GM23248 (cell line): ENCODE measurements at regions not wholly inside any gene's neighbourhood (a gene's known extent, or its start where the extent isn't known, plus 50 kb on each side); places are given as distances from the start of the nearest gene placed in this dataset.

Source experiments
- DNase-seq: peaks from one replicate; pipeline ENCODE4 v3.0.0-alpha.2; 2015
- H2AFZ ChIP-seq: fragments of 200-600 bp; sonication (generic); 2 replicates; pipeline ENCODE4 v1.6.1; 2016; ENCODE audit warnings: antibody characterized with exemption
- H3F3A ChIP-seq: fragments of 200-600 bp; sonication (generic); 2 replicates; pipeline ENCODE4 v1.6.1; 2016; ENCODE audit warnings: mild to moderate bottlenecking, antibody characterized with exemption, mixed run types; ENCODE audit not compliant: insufficient read depth
- H3K27ac ChIP-seq: fragments of 200-600 bp; sonication (generic); 2 replicates; pipeline ENCODE4 v1.5.1; 2016; ENCODE audit warnings: mild to moderate bottlenecking
- H3K27me3 ChIP-seq: fragments of 200-600 bp; sonication (generic); replicated peaks from 2 replicates; pipeline ENCODE4 v1.6.1; 2016; ENCODE audit warnings: mild to moderate bottlenecking; ENCODE audit not compliant: insufficient read depth
- H3K36me3 ChIP-seq: fragments of 200-600 bp; sonication (generic); 2 replicates; pipeline ENCODE4 v1.6.1; 2016; ENCODE audit warnings: low read depth, mild to moderate bottlenecking
- H3K4me1 ChIP-seq: fragments of 200-600 bp; sonication (generic); 2 replicates; pipeline ENCODE4 v1.6.1; 2016; ENCODE audit warnings: mild to moderate bottlenecking; ENCODE audit not compliant: insufficient read depth
- H3K4me2 ChIP-seq: fragments of 200-600 bp; sonication (generic); one replicate; pipeline ENCODE4 v1.6.1; 2016; ENCODE audit warnings: mild to moderate bottlenecking; ENCODE audit not compliant: unreplicated experiment
- H3K4me3 ChIP-seq: fragments of 200-600 bp; sonication (generic); 2 replicates; pipeline ENCODE4 v1.5.1; 2016; ENCODE audit warnings: mild to moderate bottlenecking
- H3K79me2 ChIP-seq: fragments of 200-600 bp; sonication (generic); 2 replicates; pipeline ENCODE4 v1.6.1; 2016; ENCODE audit warnings: mild to moderate bottlenecking; ENCODE audit not compliant: insufficient read depth
- H3K9ac ChIP-seq: fragments of 200-600 bp; sonication (generic); 2 replicates; pipeline ENCODE4 v1.6.1; 2016; ENCODE audit warnings: mild to moderate bottlenecking
- H3K9me2 ChIP-seq: fragments of 200-600 bp; sonication (generic); 2 replicates; pipeline ENCODE4 v1.6.1; 2016; ENCODE audit warnings: mixed run types, mild to moderate bottlenecking, moderate library complexity; ENCODE audit not compliant: insufficient read depth
- H3K9me3 ChIP-seq: fragments of 200-600 bp; sonication (generic); one replicate; pipeline ENCODE4 v1.6.1; 2017; ENCODE audit warnings: low read depth
- H4K20me1 ChIP-seq: fragments of 200-600 bp; sonication (generic); 2 replicates; pipeline ENCODE4 v1.6.0; 2016; ENCODE audit not compliant: insufficient read depth
- EZH2 ChIP-seq: fragments of 200-600 bp; sonication (generic); IDR thresholded peaks from 2 replicates; pipeline ENCODE4 v1.6.1; 2018; ENCODE audit warnings: antibody characterized with exemption, mild to moderate bottlenecking; ENCODE audit not compliant: insufficient read depth, poor library complexity, severe bottlenecking
- EZH2phosphoT487 ChIP-seq: fragments of 200-600 bp; sonication (generic); IDR thresholded peaks from 2 replicates; pipeline ENCODE4 v1.6.1; 2018; ENCODE audit warnings: antibody characterized with exemption, moderate library complexity, mild to moderate bottlenecking, low read depth; ENCODE audit not compliant: insufficient read depth
- WGBS, 2 experiments: methylation state at CpG; one replicate each; pipeline ENCODE4 v1.1.6; 2015 to 2017; ENCODE audit warnings: low lambda C conversion rate in 2 of 2, low coverage in 1 of 2; ENCODE audit errors: missing lambda C conversion rate in 2 of 2; 5-methylcytosine and 5-hydroxymethylcytosine counted together
- in situ Hi-C: fragments of 300-500 bp; cut with MboI; formaldehyde crosslinking; loops from 2 replicates; pipeline ENCODE4 v1.15.0; 2020

DNA sequence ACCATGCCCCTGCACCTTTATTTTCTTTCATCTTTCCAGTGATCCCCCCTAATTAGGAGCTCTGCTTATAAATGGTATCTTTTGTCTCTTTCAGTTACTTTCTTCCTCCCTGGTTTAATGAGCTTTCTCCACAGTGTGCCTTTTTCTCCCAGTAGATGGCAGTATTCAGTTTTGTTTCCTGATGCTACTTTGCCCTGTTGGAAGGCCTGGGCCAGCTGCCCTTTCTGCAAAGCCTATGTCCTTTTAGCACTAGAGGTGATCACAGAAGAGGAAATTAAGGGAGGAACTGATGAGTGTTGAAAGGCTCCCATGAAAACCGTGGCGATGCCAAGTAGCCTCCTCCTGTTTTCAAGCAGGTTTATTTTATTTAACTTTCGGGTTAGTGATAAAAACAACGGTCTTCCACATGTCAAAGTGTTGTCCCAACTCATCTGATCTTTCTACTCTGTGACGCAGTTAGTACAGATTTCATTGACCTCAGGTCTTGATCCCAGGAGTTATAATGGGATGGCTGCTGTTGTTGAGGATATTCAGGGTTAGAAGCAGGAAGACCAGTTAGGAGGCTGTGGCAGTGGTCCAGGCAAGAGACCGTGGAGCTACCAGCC is 184.2 kb upstream of the BMP2 start:
- Histone ChIP-seq H4K20me1 (no peaks in the 10 kb centered on the region), H3K4me1 (no peaks in the 10 kb centered on the region), H3K79me2 (no peaks in the 10 kb centered on the region), H3F3A (no peaks in the 10 kb centered on the region), H3K9me2 (no peaks in the 10 kb centered on the region), H3K9ac (no peak overlapping the region), H3K27me3 (no peaks in the 10 kb centered on the region), H2AFZ (no peak overlapping the region), H3K9me3 (no peaks in the 10 kb centered on the region), H3K36me3 (no peaks in the 10 kb centered on the region), H3K4me3 (no peak overlapping the region), H3K4me2 (no peak overlapping the region), H3K27ac (no peak overlapping the region)
- 63 to 65% methylated on average over 6 of the region's 6 CpGs for WGBS, 2 experiments
- TF ChIP-seq EZH2phosphoT487 = no peak
- no peak for TF ChIP-seq EZH2
- DNase-seq = peak; percentile 69
- in situ Hi-C loops = no loop called here

DNA sequence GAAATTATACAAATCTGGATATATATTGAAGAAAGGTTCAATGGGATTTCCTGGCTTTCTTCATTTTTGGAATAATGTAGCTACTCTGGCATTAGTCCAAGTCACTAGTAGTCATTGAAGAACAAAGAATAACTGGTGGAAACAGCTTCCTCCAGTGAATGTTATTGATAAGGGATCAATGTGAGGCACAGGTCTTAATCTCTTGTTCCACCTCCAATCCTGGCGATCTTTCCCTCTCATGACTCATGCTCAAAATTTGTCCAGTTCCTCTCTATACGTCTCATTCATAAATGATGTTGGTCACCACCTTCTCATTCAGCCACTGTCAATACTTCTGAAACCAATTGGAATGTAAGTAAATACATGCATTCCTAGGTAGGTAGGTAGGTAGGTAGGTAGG is 185.0 kb upstream of the BMP2 start:
- H3K9ac ChIP-seq = no peak overlapping the region
- WGBS, 2 experiments = 38 to 50% methylated on average over 2 of the region's 2 CpGs
- H2AFZ ChIP-seq = no peak overlapping the region
- H3K9me2 ChIP-seq = no peaks in the 10 kb centered on the region
- no peak overlapping the region for H3K4me3 ChIP-seq
- H3K79me2 ChIP-seq = no peaks in the 10 kb centered on the region
- no peaks in the 10 kb centered on the region for H3K36me3 ChIP-seq
- TF ChIP-seq EZH2 = no peak
- no peak for TF ChIP-seq EZH2phosphoT487
- peak; percentile 23 for DNase-seq
- no peaks in the 10 kb centered on the region for H3K27me3 ChIP-seq
- H4K20me1 ChIP-seq = no peaks in the 10 kb centered on the region
- in situ Hi-C loops = no loop called here
- no peaks in the 10 kb centered on the region for H3F3A ChIP-seq
- no peak overlapping the region for H3K4me2 ChIP-seq
- no peaks in the 10 kb centered on the region for H3K4me1 ChIP-seq
- H3K9me3 ChIP-seq = no peaks in the 10 kb centered on the region
- no peak overlapping the region for H3K27ac ChIP-seq

DNA sequence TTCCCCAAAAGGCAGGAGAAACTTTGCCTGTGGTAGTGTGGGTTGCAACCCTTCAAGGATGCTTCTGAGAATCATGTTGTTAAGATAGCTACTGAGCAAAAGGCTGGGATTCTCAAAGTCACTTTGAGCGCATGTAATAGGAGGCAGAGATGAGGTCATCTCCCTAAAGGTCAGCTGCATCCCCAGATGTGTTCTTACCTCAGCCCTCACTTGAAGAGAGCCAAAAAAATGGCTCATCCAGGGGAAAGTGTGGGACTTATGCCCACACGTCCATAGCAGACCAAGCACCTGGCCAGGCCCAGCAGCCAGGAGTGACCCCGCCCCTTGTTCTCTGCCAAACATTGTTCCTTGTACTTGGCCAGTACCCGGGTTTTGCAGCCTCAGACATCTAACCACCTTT is 187.0 kb upstream of the BMP2 start:
- no peak overlapping the region for H3K27ac ChIP-seq

DNA sequence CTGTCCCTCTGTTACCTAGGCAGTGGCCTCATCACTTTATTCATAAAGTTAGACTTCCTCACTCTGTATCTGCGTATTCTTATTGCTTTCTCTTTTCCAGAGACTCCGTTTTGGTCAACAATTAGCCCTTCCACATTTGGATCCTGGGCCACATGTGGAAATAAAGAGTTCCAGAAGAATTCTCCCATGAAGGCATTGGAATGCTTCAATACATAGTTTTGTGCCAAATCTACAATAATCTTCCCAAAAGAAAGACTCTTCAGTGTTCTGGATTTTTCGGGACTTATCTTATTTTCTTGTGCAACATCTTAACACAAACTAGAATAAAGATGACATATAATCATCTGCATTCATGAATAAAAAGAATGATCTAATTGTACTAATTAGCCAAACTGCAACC is 187.7 kb upstream of the BMP2 start:
- peaks cover 7% of the 10 kb centered on the region for H3K4me1 ChIP-seq
- no peak for DNase-seq
- in situ Hi-C loops = no loop called here
- H3K9ac ChIP-seq = no peak overlapping the region
- no peaks in the 10 kb centered on the region for H3K27me3 ChIP-seq
- WGBS, 2 experiments = 64 to 73% methylated on average over 3 of the region's 3 CpGs
- H3K4me2 ChIP-seq = no peak overlapping the region
- H3F3A ChIP-seq = no peaks in the 10 kb centered on the region
- H3K4me3 ChIP-seq = no peak overlapping the region
- H3K27ac ChIP-seq = no peak overlapping the region
- H3K79me2 ChIP-seq = no peaks in the 10 kb centered on the region
- H3K9me2 ChIP-seq = no peaks in the 10 kb centered on the region
- no peak for TF ChIP-seq EZH2phosphoT487
- no peak for TF ChIP-seq EZH2
- no peaks in the 10 kb centered on the region for H4K20me1 ChIP-seq
- H3K36me3 ChIP-seq = no peaks in the 10 kb centered on the region
- H2AFZ ChIP-seq = no peak overlapping the region
- H3K9me3 ChIP-seq = no peaks in the 10 kb centered on the region

More for the DNA sequence above, 187.0 kb upstream of the BMP2 start:
- Histone ChIP-seq H3F3A (no peaks in the 10 kb centered on the region), H3K4me3 (no peak overlapping the region), H3K79me2 (no peaks in the 10 kb centered on the region), H4K20me1 (no peaks in the 10 kb centered on the region), H3K4me2 (no peak overlapping the region), H2AFZ (no peak overlapping the region), H3K4me1 (peaks cover 7% of the 10 kb centered on the region), H3K9me2 (no peaks in the 10 kb centered on the region), H3K9ac (no peak overlapping the region), H3K36me3 (no peaks in the 10 kb centered on the region), H3K27me3 (no peaks in the 10 kb centered on the region), H3K9me3 (no peaks in the 10 kb centered on the region)
- DNase-seq = no peak
- in situ Hi-C loops = no loop called here
- 54 to 71% methylated on average over 4 of the region's 4 CpGs for WGBS, 2 experiments
- TF ChIP-seq EZH2 (no peak), EZH2phosphoT487 (no peak)

DNA sequence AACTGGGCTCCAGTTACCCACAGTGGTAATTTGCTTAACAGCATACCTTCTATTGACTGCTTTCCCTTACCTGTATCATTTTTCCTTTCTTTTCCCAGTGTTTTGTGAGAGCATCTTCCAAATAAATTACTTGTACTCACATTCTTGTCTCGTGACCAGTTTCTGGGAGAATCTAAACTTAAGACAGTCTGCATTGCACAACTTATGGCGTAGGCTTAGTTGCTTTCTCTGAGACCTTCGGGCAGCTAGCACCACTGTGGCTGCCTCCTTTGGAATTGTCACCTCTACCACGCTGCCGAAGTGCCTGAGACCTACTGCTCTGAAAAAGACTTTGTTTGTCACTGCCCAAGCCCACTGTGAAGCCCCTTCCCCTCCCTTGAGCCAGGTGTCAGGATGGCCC is 188.1 kb upstream of the BMP2 start:
- Histone ChIP-seq H2AFZ (no peak overlapping the region), H3K79me2 (no peaks in the 10 kb centered on the region), H3K9me3 (no peaks in the 10 kb centered on the region), H3K36me3 (no peaks in the 10 kb centered on the region), H3K27ac (no peak overlapping the region), H3K4me2 (no peak overlapping the region), H3K4me1 (peaks cover 7% of the 10 kb centered on the region), H3K4me3 (no peak overlapping the region), H3K27me3 (no peaks in the 10 kb centered on the region), H3F3A (no peaks in the 10 kb centered on the region), H4K20me1 (no peaks in the 10 kb centered on the region), H3K9me2 (no peaks in the 10 kb centered on the region), H3K9ac (no peak overlapping the region)
- in situ Hi-C loops = no loop called here
- TF ChIP-seq EZH2phosphoT487 (no peak), EZH2 (no peak)
- DNase-seq = peak; percentile 15
- WGBS, 2 experiments = 66 to 77% methylated on average over 5 of the region's 5 CpGs
